NCI-H446 treated with DMSO at 0.1 percent for 48 hours (cell line): ENCODE measurements at regions not wholly inside any gene's neighbourhood (a gene's known extent, or its start where the extent isn't known, plus 50 kb on each side); places are given as distances from the start of the nearest gene placed in this dataset.
A peak's percentile ranks its signal among the peaks of the same experiment; 100 is the strongest.
"Not testable (repeated sequence)": the region's sequence is repeated elsewhere in the genome, so short reads cannot be mapped to it uniquely, and the experiment has no call there.

ENCODE experiments used
- DNase-seq: peaks from one replicate; lab custom pipeline; 2025; lab: John Stamatoyannopoulos, UW

- not testable (repeated sequence) for DNase-seq
These were observed 597.6 kb downstream of the ZEB2 start for GRCh38 chr2:143922261-143922830.

DNA sequence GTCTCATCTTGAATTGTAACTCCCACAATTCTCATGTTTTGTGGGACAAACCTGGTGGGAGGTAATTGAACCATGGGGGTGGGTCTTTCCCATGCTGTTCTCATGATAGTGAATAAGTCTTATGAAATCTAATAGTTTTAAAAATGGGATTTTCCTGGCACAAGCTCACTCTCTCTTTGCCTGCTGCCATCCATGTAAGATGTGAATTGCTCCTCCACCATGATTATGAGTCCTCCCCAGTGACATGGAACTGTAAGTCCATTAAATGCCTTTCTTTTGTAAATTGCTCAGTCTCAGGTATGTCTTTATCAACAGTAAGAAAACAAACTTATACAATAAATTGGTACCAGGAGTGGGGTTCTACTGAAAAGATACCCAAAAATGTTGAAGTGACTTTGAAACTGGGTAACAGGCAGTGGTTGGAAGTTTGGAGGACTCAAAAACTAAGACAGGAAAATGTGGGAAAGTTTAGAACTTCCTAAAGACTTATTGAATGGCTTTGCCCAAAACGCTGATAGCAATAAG lies 601.4 kb downstream of the ZEB2 start:
- no peak for DNase-seq

- no peak for DNase-seq
These were observed 603.1 kb downstream of the ZEB2 start for GRCh38 chr2:143916781-143917180.

DNA sequence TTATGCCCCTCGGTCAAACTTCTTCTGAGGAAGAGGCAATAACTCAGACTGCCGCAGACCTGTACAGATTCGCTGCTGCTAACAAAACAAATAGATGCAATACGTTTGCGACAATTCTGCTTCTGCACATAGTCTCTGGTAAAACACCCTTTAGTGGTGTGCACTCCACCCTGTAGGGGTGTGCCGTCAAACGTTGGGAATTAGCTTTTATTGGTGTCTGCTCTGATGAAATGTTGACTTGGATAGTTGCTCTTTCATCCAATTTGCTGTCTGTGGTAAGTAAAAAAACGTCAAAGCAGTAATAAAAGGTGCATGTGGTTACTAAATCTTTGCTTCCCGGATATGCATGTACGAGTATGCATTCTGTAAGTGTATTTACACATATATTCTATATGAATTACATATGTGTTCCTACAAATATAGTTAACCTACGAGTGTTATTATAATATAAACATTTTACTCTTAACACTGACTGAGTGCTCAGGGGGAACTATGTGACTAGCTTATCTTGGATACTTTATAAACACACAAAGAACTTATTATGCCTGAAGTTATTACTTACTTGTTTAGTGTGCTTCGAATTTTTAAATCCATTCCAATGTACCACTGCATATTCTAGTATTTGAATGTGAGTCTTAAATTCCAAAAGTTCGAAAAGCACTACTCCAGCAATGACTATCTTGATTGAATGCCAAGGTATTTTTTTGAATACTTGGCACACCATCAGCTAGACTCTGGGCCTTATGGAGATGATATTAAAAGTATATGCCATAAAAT lies 610.2 kb downstream of the ZEB2 start:
- no peak for DNase-seq

GRCh38 chr2:143908843-143909242 lies 611.1 kb downstream of the ZEB2 start:
- no peak for DNase-seq

DNA sequence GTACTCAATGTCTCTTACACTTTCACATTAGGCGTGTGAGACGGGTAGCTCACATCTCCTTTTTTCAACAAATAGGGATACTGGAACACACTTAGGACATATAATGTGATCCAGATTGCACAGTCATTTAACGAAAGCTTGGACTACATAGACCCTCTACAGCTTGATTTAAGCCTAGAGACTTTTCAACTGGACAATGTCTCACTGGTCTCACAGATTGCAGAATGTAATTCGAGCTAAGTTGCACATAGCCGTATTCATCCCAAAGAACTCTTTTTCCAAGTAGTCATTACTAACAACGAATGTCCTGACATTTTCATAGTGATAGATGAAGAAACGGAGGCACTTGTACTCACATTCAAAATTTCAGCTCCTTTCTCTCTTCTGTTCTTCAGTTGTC lies 612.1 kb downstream of the ZEB2 start:
- no peak for DNase-seq

DNA sequence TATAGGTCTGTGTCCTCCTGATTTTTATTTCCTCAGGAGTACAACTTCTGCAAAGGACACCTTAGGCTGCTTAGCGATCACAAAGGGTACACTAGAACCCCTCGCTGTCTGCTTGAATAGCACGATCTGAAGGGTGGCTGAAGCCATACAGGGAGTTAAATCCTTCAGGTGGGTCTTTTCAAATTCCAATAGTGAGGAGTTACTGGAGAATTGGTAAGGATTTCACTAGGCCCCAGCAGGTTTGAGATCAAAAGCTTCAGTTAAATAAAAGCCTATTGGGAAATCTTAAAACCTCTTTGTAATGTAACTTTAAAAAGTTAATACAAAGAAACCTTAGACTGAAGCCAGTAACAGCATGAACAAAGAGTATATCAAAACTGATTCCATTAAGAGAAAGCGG lies 613.1 kb downstream of the ZEB2 start:
- DNase-seq: no peak

DNA sequence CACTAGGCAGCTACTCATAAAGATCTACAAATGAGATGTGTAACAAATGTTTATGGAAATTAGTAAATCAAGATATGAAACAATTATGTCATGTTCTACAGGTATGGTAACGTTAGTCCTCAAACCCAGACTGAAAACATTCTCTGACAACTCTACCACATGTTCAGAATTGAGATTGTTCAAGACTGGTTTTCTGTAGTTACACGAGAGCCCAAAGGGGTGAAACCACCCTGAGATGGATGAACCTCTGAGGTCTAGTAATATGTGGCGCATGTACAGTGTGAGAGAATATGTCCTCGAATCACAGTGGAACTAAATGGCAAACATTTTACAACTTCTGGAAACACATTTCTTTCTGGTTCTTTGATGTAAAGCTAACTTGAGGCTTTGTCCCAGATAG lies 614.3 kb downstream of the ZEB2 start:
- DNase-seq: no peak

- peak; percentile 50 for DNase-seq
These were observed 616.6 kb downstream of the ZEB2 start for GRCh38 chr2:143903172-143903856.

DNA sequence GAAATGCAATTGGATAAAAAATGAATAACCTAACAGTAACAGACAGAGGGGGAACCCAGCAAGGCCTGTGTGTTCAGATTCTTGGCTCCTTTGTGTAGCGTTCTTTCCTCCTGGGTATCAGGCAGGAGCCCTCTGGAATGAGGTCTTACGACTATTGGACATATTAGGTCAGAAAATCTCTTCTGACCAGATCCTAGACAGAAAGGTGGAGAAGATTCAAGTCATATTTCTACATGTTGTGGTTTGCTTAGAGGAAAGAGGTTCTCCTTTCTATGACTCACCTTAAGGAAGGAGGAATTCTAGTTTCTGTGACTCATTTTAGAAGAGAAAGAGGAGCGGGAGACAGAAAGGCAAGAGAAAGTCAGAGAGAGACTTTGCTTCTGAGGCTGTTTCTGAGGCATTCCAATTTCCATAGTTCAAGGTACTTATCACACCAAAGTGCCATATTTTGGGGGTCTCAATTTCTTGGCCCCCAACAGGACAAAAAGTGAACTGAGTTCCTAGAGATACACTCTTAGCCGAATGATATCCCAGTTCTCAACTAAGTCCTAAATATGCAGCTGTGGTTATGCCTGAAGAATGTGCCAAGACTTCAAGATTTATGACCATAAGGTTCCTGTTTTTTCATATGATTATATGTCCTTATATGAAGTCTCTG lies 618.6 kb downstream of the ZEB2 start:
- DNase-seq: no peak

DNA sequence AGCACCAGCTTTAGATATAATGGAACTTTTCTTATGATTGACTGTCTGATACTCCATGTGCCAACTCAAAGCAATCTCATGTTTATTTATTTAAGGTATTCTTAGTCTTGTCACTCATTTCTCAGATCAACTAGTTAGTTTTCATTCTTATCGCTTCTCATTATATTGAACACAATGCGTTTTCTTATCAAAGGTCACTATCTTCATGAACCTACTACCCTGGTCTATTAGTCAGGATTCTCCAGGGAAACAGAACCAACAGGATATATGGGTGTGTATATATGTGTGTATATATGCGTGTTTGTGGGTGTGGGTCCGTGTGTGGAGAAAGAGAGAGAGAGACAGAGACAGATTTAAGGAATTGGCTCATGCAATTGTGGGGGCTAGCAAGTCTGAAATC lies 619.9 kb downstream of the ZEB2 start:
- DNase-seq: no peak

GRCh38 chr2:143893371-143893770 lies 626.5 kb downstream of the ZEB2 start:
- DNase-seq: no peak

GRCh38 chr2:143891879-143892308 lies 628.0 kb downstream of the ZEB2 start:
- DNase-seq: no peak

DNA sequence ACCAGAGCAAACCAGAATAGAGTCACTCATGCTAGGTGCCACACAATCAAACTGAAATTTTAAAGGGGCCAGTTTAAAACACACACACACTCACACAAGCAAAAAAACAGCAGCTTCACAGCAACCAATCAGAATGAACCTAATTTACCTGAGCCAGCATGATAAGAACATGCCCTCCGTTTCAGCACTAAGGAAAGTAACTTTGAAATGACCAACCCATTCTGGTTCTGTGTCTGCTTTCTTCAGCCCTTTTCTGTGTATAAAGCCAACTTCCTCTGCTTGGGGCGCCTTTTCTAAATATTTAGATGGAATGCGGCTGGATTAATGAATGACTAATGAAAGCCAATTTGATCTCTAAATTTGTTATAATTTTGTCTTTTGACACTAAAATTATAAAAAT lies 629.1 kb downstream of the ZEB2 start:
- no peak for DNase-seq

- DNase-seq: no peak
These were observed 630.7 kb downstream of the ZEB2 start for GRCh38 chr2:143889216-143889615.

DNA sequence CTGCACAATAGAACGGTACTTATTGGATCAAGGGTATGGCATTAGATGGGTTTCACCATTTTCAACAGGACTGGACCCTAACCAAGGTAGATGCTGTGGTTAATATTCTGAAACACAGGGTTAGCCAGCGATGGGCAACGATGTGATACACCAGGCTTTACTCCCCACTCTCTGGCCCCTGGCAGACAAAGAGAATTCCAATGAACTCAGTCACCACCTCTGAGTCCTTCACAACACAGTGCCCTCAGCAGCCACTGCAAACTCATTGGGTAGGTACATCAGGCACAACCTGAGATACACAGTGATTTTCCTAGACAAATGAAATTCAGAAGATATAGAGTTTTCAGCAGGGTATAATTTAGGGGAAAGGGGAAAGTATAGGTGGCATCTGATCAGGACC lies 634.5 kb downstream of the ZEB2 start:
- no peak for DNase-seq

GRCh38 chr2:143881246-143881645 lies 638.7 kb downstream of the ZEB2 start:
- DNase-seq: no peak

DNA sequence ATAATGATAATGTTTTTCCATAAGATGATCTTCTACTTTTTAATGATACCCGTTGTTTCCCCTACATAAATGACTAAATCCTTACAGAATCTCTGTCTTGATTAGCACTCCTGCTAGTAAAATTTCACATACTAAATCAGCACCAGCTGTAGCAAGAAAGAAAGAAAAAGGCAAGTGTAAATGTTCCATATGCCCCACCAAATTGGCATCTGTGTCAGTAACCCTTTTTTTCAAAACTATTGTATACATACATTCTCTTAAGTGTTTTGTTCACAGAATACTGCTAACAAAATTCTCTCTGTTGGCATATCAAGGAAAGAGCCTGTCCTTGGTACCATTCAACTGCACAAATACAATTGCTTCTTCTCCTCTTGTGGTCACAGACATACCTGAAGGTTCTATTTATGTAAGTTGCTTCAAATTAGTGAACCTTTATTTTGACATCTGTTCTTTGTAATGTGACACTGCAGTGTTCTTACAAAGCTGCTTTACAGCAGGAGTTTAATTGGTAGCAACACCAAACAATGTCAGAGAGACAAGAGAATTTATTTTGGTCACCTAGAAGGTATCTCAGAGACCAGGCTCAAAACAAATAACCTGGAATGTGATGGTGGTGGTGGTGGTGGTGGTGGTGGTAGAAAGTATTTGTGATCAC lies 641.9 kb downstream of the ZEB2 start:
- no peak for DNase-seq

DNA sequence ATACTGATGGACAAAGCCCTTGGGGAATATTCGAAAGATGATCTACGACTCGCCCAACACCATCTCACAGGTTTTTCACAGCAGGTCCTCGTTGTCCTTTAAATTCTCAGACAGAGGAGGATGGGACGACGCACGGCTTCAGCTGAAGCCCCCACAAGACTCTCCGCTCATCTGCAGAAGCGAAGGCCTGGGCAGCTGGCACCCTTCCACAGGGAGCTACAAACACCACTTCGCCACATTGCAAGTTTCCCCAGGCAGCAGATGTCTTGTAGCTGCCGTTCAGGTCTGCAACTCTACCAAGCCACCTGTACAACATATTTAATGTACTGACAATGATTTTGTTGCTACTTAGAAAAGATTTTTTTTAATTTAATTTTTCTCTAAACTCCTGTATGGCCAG lies 642.9 kb downstream of the ZEB2 start:
- DNase-seq: peak; percentile 12

DNA sequence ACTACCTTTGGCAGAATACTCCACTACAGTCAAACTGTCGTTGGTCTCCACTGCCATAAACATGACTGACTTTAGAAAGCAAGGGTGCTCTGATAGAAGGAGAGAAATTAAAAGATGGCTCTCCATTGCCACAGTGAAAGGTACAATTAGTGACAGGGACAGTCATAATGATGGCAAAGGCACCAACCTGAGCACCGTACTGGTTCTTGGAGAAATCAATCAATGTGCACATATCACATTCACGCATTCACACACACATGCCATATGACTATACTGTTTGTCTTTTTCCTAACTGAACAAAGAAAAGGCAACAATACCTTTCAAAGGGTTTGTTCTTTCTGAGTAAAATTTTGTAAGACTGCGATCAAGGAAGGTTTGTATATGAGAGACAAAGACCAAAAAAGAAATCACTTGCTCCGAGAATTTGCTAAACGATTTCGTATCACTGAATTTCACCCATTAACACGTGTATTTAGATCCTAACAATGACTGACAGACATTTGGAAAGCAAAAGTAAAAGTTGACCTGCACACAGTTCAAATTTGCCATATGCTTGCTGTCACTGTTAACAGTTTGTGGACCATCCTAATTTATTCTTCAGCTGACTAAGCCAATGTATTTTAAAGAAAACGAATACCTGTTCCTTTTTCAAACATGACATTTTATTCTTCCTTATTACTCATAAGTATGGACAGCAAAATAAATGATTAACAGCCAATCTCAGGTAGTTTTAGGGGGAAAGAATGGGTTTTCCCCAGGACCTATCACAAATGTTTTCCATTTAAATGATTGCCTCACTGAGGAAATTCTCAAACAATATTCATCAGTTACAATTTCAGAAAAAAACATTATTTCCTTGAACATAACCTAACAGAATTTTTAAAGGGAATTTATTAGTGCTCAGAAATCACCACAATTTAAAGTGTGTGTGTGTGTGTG lies 644.4 kb downstream of the ZEB2 start:
- DNase-seq: no peak

- DNase-seq: no peak
These were observed 646.0 kb downstream of the ZEB2 start for GRCh38 chr2:143873886-143874285.
